Liver (tissue), 8 donors: ENCODE measurements at regions not wholly inside any gene's neighbourhood (a gene's known extent, or its start where the extent isn't known, plus 50 kb on each side); places are given as distances from the start of the nearest gene placed in this dataset.

ENCODE experiments used
- DNase-seq: peaks from one replicate; pipeline ENCODE4 v3.0.0-alpha.2; 2017; ENCODE audit warnings: low spot score
- H3K27ac ChIP-seq, 2 donors: one replicate each; pipeline ENCODE4 v1.7.0; 2013; ENCODE audit warnings: inconsistent platforms in 2 of 2, low read length in 2 of 2, control low read depth in 1 of 2, low read depth in 1 of 2, mild to moderate bottlenecking in 1 of 2
- H3K27me3 ChIP-seq, 4 donors: one replicate each; pipeline versions ENCODE4 v1.6.1 to v1.7.0; 2013; ENCODE audit warnings: low read length in 3 of 4, inconsistent platforms in 1 of 4, mild to moderate bottlenecking in 1 of 4, moderate library complexity in 1 of 4; ENCODE audit not compliant: control insufficient read depth in 4 of 4, insufficient read depth in 4 of 4
- H3K36me3 ChIP-seq, 4 donors: one replicate each; pipeline versions ENCODE4 v1.6.1 to v1.7.0; 2013; ENCODE audit warnings: low read length in 3 of 4, mild to moderate bottlenecking in 3 of 4, low read depth in 1 of 4, moderate library complexity in 1 of 4; ENCODE audit not compliant: control insufficient read depth in 4 of 4, insufficient read depth in 3 of 4
- H3K4me1 ChIP-seq, 4 donors: one replicate each; pipeline versions ENCODE4 v1.6.1 to v1.7.0; 2013; ENCODE audit warnings: low read length in 3 of 4, mild to moderate bottlenecking in 3 of 4, moderate library complexity in 1 of 4; ENCODE audit not compliant: control insufficient read depth in 4 of 4, insufficient read depth in 4 of 4
- H3K4me3 ChIP-seq, 3 donors: one replicate each; pipeline versions ENCODE4 v1.6.1 to v1.7.0; 2013; ENCODE audit warnings: low read length in 3 of 3, control low read depth in 1 of 3, low read depth in 1 of 3, mild to moderate bottlenecking in 1 of 3
- H3K9ac ChIP-seq, 2 donors: one replicate each; pipeline ENCODE4 v1.7.0; 2013; ENCODE audit warnings: low read length in 2 of 2, mild to moderate bottlenecking in 2 of 2, moderate library complexity in 2 of 2, control low read depth in 1 of 2, low read depth in 1 of 2
- H3K9me3 ChIP-seq, 4 donors: one replicate each; pipeline versions ENCODE4 v1.6.1 to v1.7.0; 2013; ENCODE audit warnings: low read length in 3 of 4; ENCODE audit not compliant: control insufficient read depth in 4 of 4
- EGR1 ChIP-seq, 2 donors: IDR thresholded peaks; 2 replicates each; pipeline ENCODE4 v1.6.1; 2016 to 2018; ENCODE audit warnings: antibody characterized with exemption in 2 of 2, low read depth in 2 of 2
- FOXA1 ChIP-seq: IDR thresholded peaks from 2 replicates; pipeline ENCODE4 v1.6.1; 2016; ENCODE audit warnings: antibody characterized with exemption
- FOXA2 ChIP-seq: IDR thresholded peaks from 2 replicates; pipeline ENCODE4 v1.6.1; 2016; ENCODE audit warnings: antibody characterized with exemption
- HNF4A ChIP-seq, 2 donors: conservative IDR thresholded peaks; 2 replicates each; pipeline ENCODE4 v1.6.1; 2016; ENCODE audit warnings: antibody characterized with exemption in 2 of 2, mild to moderate bottlenecking in 2 of 2
- HNF4G ChIP-seq: IDR thresholded peaks from 2 replicates; pipeline ENCODE4 v1.6.1; 2016; ENCODE audit warnings: antibody characterized with exemption
- JUND ChIP-seq, 2 donors: IDR thresholded peaks; 2 replicates each; pipeline ENCODE4 v1.6.1; 2016; ENCODE audit warnings: antibody characterized with exemption in 2 of 2
- NR2F2 ChIP-seq: IDR thresholded peaks from 2 replicates; pipeline ENCODE4 v1.6.1; 2016; ENCODE audit warnings: antibody characterized with exemption
- RAD21 ChIP-seq, 2 donors: IDR thresholded peaks; 2 replicates each; pipeline ENCODE4 v1.6.1; 2016; ENCODE audit warnings: antibody characterized with exemption in 2 of 2, mild to moderate bottlenecking in 2 of 2
- RXRA ChIP-seq, 2 donors: IDR thresholded peaks; 2 replicates each; pipeline ENCODE4 v1.6.1; 2017 to 2018; ENCODE audit warnings: antibody characterized with exemption in 2 of 2, mild to moderate bottlenecking in 1 of 2
- SP1 ChIP-seq: IDR thresholded peaks from 2 replicates; pipeline ENCODE4 v1.6.1; 2018; ENCODE audit warnings: antibody characterized with exemption, mild to moderate bottlenecking
- TAF1 ChIP-seq: conservative IDR thresholded peaks from 2 replicates; pipeline ENCODE4 v1.6.1; 2016; ENCODE audit warnings: antibody characterized with exemption, mild to moderate bottlenecking
- YY1 ChIP-seq: IDR thresholded peaks from 2 replicates; pipeline ENCODE4 v1.6.1; 2016; ENCODE audit warnings: antibody characterized with exemption, mild to moderate bottlenecking
- WGBS: extraction: QIAGEN DNeasy Blood & Tissue Kit; methylation state at CpG from one replicate; pipeline ENCODE4 v1.1.7; 2013; 5-methylcytosine and 5-hydroxymethylcytosine counted together
- TF ChIP-seq, protein P1 (sequence below): IDR thresholded peaks from 2 replicates; pipeline ENCODE4 v1.6.1; 2016; ENCODE audit warnings: antibody characterized with exemption
- TF ChIP-seq, protein P2 (sequence below): fragments of 150-350 bp; IDR thresholded peaks from 2 replicates; pipeline ENCODE4 v1.5.1; 2017; ENCODE audit warnings: improper control_type of control experiment, low read depth, low read length; ENCODE audit not compliant: missing input control
- TF ChIP-seq, protein P3 (sequence below): IDR thresholded peaks from 2 replicates; pipeline ENCODE4 v1.6.1; 2016; ENCODE audit warnings: antibody characterized with exemption
- TF ChIP-seq, protein P4 (sequence below): IDR thresholded peaks from 2 replicates; pipeline ENCODE4 v1.6.1; 2016; ENCODE audit warnings: antibody characterized with exemption, mild to moderate bottlenecking
- TF ChIP-seq, protein P5 (sequence below): IDR thresholded peaks from 2 replicates; pipeline ENCODE4 v1.6.1; 2016; ENCODE audit warnings: antibody characterized with exemption
- donor health status: healthy.
- donor health status: healthy.
- donor health status: healthy.
- donor health status: healthy.
- donor health status: healthy.

DNA sequence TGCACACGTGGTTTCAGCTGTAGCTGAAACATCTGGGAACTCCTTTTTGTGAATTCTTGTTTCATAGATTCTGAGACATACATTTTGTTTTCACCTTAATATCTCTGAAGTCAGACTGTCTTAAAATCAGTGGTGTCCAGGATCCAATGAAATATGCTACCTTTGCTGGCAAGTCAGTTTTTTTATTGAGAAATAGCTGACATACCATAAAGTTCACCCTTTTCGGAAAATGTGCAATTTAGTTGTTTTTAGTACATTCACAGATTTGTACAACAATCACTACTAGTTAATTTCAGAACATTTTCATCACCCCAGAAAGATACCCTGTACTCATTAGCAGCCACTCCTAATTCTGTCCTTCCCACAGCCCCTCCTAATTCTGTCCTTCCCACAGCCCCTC is 243.7 kb downstream of the GLI2 start:
- WGBS = 55% methylated on average over 2 of the region's 2 CpGs
- Histone ChIP-seq H3K4me3 (no peak overlapping the region), H3K9me3 (no peaks in the 10 kb centered on the region), H3K27ac (no peak overlapping the region), H3K4me1 (no peaks in the 10 kb centered on the region), H3K27me3 (no peaks in the 10 kb centered on the region), H3K9ac (no peak overlapping the region), H3K36me3 (no peaks in the 10 kb centered on the region)
- DNase-seq = no peak
- TF ChIP-seq TAF1 = no peak
- TF ChIP-seq YY1 = no peak
- TF ChIP-seq, protein P1, sequence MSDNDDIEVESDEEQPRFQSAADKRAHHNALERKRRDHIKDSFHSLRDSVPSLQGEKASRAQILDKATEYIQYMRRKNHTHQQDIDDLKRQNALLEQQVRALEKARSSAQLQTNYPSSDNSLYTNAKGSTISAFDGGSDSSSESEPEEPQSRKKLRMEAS = no peak
- TF ChIP-seq, protein P2, sequence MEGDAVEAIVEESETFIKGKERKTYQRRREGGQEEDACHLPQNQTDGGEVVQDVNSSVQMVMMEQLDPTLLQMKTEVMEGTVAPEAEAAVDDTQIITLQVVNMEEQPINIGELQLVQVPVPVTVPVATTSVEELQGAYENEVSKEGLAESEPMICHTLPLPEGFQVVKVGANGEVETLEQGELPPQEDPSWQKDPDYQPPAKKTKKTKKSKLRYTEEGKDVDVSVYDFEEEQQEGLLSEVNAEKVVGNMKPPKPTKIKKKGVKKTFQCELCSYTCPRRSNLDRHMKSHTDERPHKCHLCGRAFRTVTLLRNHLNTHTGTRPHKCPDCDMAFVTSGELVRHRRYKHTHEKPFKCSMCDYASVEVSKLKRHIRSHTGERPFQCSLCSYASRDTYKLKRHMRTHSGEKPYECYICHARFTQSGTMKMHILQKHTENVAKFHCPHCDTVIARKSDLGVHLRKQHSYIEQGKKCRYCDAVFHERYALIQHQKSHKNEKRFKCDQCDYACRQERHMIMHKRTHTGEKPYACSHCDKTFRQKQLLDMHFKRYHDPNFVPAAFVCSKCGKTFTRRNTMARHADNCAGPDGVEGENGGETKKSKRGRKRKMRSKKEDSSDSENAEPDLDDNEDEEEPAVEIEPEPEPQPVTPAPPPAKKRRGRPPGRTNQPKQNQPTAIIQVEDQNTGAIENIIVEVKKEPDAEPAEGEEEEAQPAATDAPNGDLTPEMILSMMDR = no peak
- no peak for TF ChIP-seq HNF4A (conservative IDR thresholded peaks at IDR 0.05)
- TF ChIP-seq FOXA2 = no peak
- TF ChIP-seq RAD21 (IDR thresholded peaks at IDR 0.05) = no peak
- TF ChIP-seq SP1 = no peak
- TF ChIP-seq NR2F2 = no peak
- TF ChIP-seq, protein P3, sequence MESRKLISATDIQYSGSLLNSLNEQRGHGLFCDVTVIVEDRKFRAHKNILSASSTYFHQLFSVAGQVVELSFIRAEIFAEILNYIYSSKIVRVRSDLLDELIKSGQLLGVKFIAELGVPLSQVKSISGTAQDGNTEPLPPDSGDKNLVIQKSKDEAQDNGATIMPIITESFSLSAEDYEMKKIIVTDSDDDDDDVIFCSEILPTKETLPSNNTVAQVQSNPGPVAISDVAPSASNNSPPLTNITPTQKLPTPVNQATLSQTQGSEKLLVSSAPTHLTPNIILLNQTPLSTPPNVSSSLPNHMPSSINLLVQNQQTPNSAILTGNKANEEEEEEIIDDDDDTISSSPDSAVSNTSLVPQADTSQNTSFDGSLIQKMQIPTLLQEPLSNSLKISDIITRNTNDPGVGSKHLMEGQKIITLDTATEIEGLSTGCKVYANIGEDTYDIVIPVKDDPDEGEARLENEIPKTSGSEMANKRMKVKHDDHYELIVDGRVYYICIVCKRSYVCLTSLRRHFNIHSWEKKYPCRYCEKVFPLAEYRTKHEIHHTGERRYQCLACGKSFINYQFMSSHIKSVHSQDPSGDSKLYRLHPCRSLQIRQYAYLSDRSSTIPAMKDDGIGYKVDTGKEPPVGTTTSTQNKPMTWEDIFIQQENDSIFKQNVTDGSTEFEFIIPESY = no peak
- TF ChIP-seq JUND (IDR thresholded peaks at IDR 0.05) = no peak
- no peak for TF ChIP-seq FOXA1

DNA sequence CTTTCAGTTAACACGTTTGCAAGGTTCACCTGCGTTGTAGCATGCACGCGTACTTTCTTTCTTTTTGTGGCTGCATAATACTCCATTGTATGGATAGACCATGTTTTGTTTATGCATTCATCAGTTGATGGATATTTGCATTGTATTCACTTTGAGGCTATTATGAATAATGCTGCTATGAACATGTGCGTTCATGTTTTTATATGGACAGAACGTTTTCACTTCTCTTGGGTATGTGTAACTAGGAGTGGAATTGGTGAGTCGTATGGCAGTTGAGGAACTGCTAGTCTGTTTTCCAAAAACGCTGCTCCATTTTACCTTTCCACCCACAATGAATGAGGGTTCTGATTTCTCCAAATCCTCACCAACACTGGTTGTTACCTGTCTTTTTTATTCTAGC is 244.3 kb downstream of the GLI2 start:
- Histone ChIP-seq H3K4me1 (no peaks in the 10 kb centered on the region), H3K27ac (no peak overlapping the region), H3K27me3 (no peaks in the 10 kb centered on the region), H3K4me3 (no peak overlapping the region), H3K9me3 (no peaks in the 10 kb centered on the region), H3K9ac (no peak overlapping the region), H3K36me3 (no peaks in the 10 kb centered on the region)
- 83% methylated on average over 8 of the region's 8 CpGs for WGBS
- DNase-seq = no peak
- no peak for TF ChIP-seq HNF4A (conservative IDR thresholded peaks at IDR 0.05)
- TF ChIP-seq, protein P1 = no peak
- no peak for TF ChIP-seq RXRA (IDR thresholded peaks at IDR 0.05)
- no peak for TF ChIP-seq HNF4G
- no peak for TF ChIP-seq TAF1
- no peak for TF ChIP-seq FOXA1
- TF ChIP-seq, protein P4, sequence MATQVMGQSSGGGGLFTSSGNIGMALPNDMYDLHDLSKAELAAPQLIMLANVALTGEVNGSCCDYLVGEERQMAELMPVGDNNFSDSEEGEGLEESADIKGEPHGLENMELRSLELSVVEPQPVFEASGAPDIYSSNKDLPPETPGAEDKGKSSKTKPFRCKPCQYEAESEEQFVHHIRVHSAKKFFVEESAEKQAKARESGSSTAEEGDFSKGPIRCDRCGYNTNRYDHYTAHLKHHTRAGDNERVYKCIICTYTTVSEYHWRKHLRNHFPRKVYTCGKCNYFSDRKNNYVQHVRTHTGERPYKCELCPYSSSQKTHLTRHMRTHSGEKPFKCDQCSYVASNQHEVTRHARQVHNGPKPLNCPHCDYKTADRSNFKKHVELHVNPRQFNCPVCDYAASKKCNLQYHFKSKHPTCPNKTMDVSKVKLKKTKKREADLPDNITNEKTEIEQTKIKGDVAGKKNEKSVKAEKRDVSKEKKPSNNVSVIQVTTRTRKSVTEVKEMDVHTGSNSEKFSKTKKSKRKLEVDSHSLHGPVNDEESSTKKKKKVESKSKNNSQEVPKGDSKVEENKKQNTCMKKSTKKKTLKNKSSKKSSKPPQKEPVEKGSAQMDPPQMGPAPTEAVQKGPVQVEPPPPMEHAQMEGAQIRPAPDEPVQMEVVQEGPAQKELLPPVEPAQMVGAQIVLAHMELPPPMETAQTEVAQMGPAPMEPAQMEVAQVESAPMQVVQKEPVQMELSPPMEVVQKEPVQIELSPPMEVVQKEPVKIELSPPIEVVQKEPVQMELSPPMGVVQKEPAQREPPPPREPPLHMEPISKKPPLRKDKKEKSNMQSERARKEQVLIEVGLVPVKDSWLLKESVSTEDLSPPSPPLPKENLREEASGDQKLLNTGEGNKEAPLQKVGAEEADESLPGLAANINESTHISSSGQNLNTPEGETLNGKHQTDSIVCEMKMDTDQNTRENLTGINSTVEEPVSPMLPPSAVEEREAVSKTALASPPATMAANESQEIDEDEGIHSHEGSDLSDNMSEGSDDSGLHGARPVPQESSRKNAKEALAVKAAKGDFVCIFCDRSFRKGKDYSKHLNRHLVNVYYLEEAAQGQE = no peak
- TF ChIP-seq, protein P5, sequence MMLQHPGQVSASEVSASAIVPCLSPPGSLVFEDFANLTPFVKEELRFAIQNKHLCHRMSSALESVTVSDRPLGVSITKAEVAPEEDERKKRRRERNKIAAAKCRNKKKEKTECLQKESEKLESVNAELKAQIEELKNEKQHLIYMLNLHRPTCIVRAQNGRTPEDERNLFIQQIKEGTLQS = no peak
- TF ChIP-seq EGR1 (IDR thresholded peaks at IDR 0.05; ENCODE audit: low read depth in 2 of 2) = no peak
- TF ChIP-seq JUND (IDR thresholded peaks at IDR 0.05) = no peak
